ENCODE measurements at regions not wholly inside any gene's neighbourhood (a gene's known extent, or its start where the extent isn't known, plus 50 kb on each side); places are given as distances from the start of the nearest gene placed in this dataset.
A peak's percentile ranks its signal among the peaks of the same experiment; 100 is the strongest.

DNA sequence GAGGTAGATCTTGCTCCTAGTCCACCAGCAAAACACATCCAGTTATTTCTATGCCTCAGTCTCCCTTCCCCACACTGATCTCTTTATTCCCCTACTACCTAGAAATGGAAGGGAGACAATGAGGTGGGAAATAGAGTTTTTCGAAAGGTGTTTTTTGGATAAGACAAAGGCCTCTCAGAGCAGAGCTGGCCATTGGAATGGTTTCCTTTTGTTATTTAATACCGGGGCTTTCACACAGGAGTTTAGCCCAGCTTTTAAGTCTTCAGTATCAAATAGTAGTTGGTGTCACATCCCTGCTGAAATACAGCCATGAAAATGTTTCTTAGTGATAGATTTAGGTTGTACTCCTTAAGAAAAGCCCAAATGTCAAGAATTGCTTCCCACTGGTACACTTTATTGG, 65.4 kb upstream of the B3GAT1 start:
- ATAC-seq (replicated peaks in 1 of 2) (no peak), DNase-seq (no peak)
- Mint-ChIP-seq H3K9me3 (peaks cover 0 to 3% of the 10 kb centered on the region in 2 donors), H3K27me3 (ENCODE audit: low read depth) (peaks cover 51% of the 10 kb centered on the region), H3K27ac (no peak overlapping the region), H3K4me1 (ENCODE audit: low read depth) (no peaks in the 10 kb centered on the region), H3K4me3 (no peak overlapping the region), H3K36me3 (ENCODE audit: insufficient read depth in 2 of 2) (no peaks in the 10 kb centered on the region)

DNA sequence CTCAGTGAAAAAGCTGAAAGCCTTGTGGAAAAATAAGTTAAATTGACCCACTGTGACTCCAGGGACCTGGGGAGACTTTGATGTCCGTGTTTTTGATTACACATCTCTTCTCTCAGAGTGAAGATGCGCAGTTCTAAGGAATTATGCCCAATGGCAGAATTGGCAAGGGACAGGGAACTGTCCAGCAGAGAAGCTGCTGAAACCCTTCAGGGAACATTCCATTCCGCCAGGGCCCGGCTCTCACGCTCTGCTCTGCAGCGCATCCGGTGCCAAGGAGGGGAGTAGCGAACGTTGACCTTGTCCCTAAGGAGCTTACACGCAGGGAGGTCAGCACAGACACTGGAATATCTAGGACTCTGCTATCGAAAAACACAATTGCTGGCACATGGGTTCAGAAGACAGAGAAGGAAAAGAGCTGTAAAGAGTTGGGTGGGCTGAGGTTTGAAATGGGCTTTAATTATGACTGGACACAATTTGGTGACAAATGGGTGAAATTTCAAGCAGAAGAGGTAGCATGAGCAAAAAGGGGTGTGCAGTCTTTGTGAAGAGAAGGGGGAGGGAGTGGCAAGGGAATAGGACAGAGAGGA, 64.5 kb upstream of the B3GAT1 start:
- Mint-ChIP-seq H3K4me1 (ENCODE audit: low read depth) (no peaks in the 10 kb centered on the region), H3K27me3 (ENCODE audit: low read depth) (peaks cover 53% of the 10 kb centered on the region), H3K4me3 (no peak overlapping the region), H3K9me3 (peaks cover 0 to 3% of the 10 kb centered on the region in 2 donors), H3K36me3 (ENCODE audit: insufficient read depth in 2 of 2) (no peaks in the 10 kb centered on the region), H3K27ac (no peak overlapping the region)
- ATAC-seq (replicated peaks in 1 of 2) = no peak
- no peak for DNase-seq

DNA sequence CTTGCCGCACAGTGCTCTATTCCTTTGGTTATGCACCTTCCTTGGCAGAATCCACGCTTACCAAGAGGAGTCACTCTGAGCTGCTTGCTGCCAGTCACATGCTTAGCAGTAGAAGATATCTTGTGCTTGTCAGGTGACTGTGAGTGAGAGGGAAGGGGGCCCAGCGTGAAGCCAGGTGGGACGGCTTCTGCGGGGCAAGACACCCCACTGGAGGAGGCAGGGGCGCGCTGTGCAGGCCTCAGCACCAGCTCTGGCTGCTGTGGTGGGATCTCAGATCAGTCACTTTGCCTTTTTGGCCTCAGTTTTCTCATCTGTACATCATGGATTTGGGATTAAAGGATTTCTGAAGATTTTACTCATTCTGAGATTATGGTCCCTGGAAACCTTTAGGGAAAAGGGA, 63.9 kb upstream of the B3GAT1 start:
- Mint-ChIP-seq H3K4me1 (ENCODE audit: low read depth) (no peaks in the 10 kb centered on the region), H3K36me3 (ENCODE audit: insufficient read depth in 2 of 2) (no peaks in the 10 kb centered on the region), H3K27ac (no peak overlapping the region), H3K9me3 (peaks cover 0 to 3% of the 10 kb centered on the region in 2 donors), H3K4me3 (no peak overlapping the region), H3K27me3 (ENCODE audit: low read depth) (peaks cover 50% of the 10 kb centered on the region)
- DNase-seq = no peak
- ATAC-seq (replicated peaks in 1 of 2) = no peak

DNA sequence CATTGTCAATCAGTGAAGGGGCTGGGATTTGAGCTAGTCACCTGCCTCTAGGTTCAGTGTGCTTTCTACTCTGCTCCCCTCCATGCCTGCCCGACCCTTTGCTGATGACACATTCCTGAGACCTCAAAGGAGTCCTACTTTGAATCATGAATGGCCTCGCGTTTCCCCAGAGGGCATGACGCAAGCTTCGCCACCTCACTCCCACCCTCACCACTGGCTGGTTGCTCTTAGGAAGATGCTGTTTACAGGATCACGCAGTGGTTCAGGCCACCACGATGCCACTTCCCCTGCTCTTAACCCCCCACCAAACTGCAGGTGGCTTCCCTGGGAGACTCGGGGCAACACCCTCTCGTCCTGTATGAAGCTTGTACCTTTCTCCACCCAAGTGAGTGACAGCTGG, 62.9 kb upstream of the B3GAT1 start:
- H3K27me3 Mint-ChIP-seq (ENCODE audit: low read depth) = peaks cover 46% of the 10 kb centered on the region
- H3K36me3 Mint-ChIP-seq (ENCODE audit: insufficient read depth in 2 of 2) = no peaks in the 10 kb centered on the region
- DNase-seq (peak; percentile 26 to 40), ATAC-seq (replicated peaks in 1 of 2) (peak; percentile 84 to 85)
- no peak overlapping the region for H3K27ac Mint-ChIP-seq
- H3K4me1 Mint-ChIP-seq (ENCODE audit: low read depth) = no peaks in the 10 kb centered on the region
- H3K4me3 Mint-ChIP-seq = no peak overlapping the region
- peaks cover 0 to 3% of the 10 kb centered on the region in 2 donors for H3K9me3 Mint-ChIP-seq

DNA sequence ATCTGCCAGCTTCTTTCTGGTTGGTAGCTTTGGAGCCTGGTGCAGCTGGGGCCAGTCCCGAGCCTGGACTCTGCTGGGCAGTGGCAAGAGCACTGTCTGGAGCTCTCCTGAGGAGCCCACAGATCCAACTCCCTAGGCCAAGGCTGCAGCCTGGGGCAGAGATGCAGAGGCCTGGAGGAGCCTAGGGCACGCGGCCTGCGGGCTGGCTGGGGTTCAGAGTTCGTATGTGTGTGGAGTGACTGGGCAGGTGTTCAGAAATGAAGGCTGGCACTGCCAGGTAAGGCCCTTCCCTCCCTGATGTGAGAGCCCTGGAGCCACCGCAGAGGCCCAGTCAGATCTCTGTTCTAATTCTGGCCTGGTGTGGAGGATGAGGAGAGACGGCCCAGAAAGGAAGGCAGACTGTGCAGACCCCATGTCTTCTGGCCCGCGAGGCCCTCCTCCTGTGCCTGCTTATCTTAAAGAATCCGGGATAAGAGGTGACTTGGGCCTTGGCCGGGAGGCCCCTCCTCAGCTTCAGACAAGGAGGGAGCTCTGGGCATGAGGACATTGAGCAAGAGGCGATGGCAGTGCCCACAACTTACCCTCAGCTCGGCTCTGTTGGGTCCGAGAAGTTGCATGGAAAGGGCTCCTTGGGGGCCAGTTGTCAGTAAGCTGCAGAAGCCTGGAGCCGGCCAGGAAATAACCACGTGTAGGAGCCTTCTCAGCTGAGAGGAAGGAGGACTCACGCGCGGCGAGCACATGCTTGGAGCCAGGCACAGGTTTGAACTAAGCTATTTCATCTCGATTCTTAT, 62.2 kb upstream of the B3GAT1 start:
- Mint-ChIP-seq H3K27me3 (ENCODE audit: low read depth) (peaks cover 46% of the 10 kb centered on the region), H3K4me1 (ENCODE audit: low read depth) (no peaks in the 10 kb centered on the region), H3K27ac (no peak overlapping the region), H3K9me3 (peaks cover 0 to 3% of the 10 kb centered on the region in 2 donors), H3K36me3 (ENCODE audit: insufficient read depth in 2 of 2) (no peaks in the 10 kb centered on the region), H3K4me3 (no peak overlapping the region)
- no peak for ATAC-seq (replicated peaks in 1 of 2)
- no peak for DNase-seq

DNA sequence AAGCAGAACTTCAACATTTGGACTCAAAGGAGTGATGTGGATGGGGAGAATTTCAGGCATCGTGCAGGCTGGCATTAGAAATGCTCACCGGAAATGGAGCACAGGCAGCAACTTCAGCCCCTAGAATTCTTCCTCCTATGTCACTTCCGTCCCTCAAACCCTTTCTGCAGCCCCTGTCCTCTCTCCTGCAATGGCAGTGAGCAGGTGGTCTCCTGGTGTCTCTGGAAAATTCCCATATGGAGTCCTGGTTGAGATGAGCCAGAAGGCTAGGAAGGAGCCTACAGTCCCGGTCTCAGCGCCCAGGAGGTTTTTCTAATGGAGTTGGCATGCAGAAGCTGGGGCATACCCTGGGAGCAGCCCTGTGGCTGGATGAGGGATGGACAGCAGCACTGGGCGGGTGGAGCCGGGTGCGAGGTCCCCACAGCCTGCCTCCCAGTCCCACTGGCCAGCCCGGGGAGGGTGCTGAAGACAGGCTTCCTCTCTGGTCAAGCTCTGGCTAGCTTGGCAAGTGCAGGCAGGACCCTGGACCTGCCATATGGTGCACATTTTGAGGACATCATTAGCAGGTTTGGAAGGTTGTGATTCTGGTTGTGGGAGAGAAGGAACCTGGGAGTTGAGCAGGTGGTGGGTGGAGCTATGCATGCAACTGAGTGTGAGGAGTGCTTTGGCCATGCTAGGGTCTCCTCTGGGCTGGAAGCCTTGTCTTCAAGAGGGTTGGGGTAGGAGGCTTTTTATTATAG, 59.8 kb upstream of the B3GAT1 start:
- peaks cover 31% of the 10 kb centered on the region for H3K27me3 Mint-ChIP-seq (ENCODE audit: low read depth)
- no peak overlapping the region for H3K27ac Mint-ChIP-seq
- ATAC-seq (replicated peaks in 1 of 2) = no peak
- peaks cover 0 to 3% of the 10 kb centered on the region in 2 donors for H3K9me3 Mint-ChIP-seq
- no peak overlapping the region for H3K4me3 Mint-ChIP-seq
- no peaks in the 10 kb centered on the region for H3K4me1 Mint-ChIP-seq (ENCODE audit: low read depth)
- no peaks in the 10 kb centered on the region for H3K36me3 Mint-ChIP-seq (ENCODE audit: insufficient read depth in 2 of 2)
- DNase-seq = no peak

DNA sequence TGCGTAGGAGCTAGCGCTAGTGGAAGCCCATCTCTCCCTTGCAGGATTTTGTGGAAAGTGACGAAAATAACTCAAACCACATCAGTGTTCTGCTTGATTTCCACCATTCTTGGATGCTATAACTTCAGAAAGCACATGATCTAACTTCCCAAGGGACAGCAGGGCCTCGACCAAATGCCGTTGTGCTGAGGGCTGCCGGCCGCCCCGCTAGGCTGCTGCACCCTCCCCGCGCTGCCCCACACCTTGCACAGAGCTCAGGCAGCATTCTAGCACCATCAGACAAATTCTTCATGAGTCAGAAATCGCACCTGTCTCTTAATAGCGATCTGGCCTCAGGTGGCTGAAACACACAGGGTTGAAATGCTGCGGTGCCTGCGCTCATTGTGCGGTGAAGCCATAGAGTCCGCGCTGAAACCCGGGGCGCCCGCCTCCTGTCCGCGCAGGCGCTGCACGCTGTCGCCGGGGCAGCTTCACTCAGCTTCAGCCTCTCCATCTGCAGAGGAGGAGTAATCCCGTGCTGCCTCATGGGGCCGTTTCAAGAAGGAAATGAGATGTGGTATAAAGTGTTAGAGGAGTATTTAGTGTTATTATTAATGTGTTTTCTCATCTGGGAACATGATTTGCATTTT, 59.2 kb upstream of the B3GAT1 start:
- Mint-ChIP-seq H3K9me3 (no peaks in the 10 kb centered on the region), H3K36me3 (ENCODE audit: insufficient read depth in 2 of 2) (no peaks in the 10 kb centered on the region), H3K4me1 (ENCODE audit: low read depth) (no peaks in the 10 kb centered on the region), H3K4me3 (no peak overlapping the region), H3K27me3 (ENCODE audit: low read depth) (peaks cover 25% of the 10 kb centered on the region), H3K27ac (no peak overlapping the region)
- DNase-seq (no peak), ATAC-seq (replicated peaks in 1 of 2) (no peak)

DNA sequence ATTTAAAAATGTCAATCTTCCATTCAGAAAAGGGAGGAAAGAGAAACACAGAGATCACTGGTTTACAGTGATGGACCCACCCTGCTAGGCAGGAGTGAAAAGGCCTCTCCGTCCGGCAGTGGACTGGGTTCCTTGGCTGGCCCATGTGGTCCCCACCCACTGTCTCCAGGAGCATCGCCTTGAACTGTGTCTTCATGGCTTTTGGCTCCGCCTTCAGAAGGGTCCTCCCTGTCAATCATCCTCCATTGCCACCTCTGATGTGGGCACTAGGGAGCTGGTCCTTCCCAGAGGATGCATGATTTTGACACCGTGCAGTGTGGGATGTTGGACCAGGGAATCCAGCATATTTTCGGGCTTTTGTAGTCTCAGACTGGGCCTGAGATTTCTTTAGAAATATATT, 58.2 kb upstream of the B3GAT1 start:
- no peaks in the 10 kb centered on the region for H3K9me3 Mint-ChIP-seq
- no peaks in the 10 kb centered on the region for H3K4me1 Mint-ChIP-seq (ENCODE audit: low read depth)
- peaks cover 18% of the 10 kb centered on the region for H3K27me3 Mint-ChIP-seq (ENCODE audit: low read depth)
- H3K4me3 Mint-ChIP-seq = no peak overlapping the region
- no peaks in the 10 kb centered on the region for H3K36me3 Mint-ChIP-seq (ENCODE audit: insufficient read depth in 2 of 2)
- DNase-seq (no peak), ATAC-seq (replicated peaks in 1 of 2) (no peak)
- H3K27ac Mint-ChIP-seq = no peak overlapping the region

DNA sequence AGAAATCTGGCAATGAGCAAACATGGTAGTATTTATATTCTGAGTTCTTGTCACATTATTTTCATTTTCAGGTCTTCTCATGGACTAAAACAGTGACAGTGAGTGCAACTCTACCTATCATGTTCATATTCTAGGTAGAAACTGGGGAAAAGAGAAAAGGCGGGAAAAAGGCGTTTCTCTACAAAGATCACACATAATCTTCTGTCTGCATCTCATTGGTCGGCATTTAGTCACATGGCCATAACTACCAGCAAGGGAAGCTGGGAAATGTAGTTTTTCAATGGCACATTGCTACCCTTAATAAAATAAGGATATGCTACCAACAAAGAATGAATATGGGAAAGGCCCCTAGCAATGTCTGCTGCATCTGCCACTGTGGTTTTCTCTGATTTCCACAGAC, 57.6 kb upstream of the B3GAT1 start:
- DNase-seq (no peak), ATAC-seq (replicated peaks in 1 of 2) (no peak)
- Mint-ChIP-seq H3K9me3 (no peaks in the 10 kb centered on the region), H3K36me3 (ENCODE audit: insufficient read depth in 2 of 2) (no peaks in the 10 kb centered on the region), H3K4me3 (no peak overlapping the region), H3K4me1 (ENCODE audit: low read depth) (no peaks in the 10 kb centered on the region), H3K27ac (no peak overlapping the region), H3K27me3 (ENCODE audit: low read depth) (peaks cover 24% of the 10 kb centered on the region)

DNA sequence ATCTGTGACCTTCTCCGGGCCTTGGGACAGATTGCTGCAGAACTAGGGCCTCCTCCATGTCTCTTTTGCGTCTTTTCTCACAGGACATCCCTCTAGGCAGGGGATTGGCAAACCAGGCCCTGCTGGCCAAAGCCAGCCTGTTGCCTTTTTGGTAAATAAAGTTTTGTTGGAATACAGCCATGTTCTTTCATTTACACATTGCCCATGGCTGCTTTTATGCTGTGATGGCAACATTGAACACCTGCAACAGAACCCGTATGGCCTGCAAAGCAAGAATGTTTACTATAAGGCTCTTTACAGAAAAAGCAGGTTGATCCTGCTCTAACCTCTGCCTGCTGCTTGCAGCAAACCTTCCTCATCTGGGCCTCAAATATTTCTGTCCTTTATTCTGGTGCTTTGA, 56.8 kb upstream of the B3GAT1 start:
- H3K4me3 Mint-ChIP-seq = no peak overlapping the region
- no peaks in the 10 kb centered on the region for H3K36me3 Mint-ChIP-seq (ENCODE audit: insufficient read depth in 2 of 2)
- no peak for ATAC-seq (replicated peaks in 1 of 2)
- H3K27me3 Mint-ChIP-seq (ENCODE audit: low read depth) = peaks cover 28% of the 10 kb centered on the region
- H3K27ac Mint-ChIP-seq = no peak overlapping the region
- no peak for DNase-seq
- no peaks in the 10 kb centered on the region for H3K4me1 Mint-ChIP-seq (ENCODE audit: low read depth)
- H3K9me3 Mint-ChIP-seq = no peaks in the 10 kb centered on the region

DNA sequence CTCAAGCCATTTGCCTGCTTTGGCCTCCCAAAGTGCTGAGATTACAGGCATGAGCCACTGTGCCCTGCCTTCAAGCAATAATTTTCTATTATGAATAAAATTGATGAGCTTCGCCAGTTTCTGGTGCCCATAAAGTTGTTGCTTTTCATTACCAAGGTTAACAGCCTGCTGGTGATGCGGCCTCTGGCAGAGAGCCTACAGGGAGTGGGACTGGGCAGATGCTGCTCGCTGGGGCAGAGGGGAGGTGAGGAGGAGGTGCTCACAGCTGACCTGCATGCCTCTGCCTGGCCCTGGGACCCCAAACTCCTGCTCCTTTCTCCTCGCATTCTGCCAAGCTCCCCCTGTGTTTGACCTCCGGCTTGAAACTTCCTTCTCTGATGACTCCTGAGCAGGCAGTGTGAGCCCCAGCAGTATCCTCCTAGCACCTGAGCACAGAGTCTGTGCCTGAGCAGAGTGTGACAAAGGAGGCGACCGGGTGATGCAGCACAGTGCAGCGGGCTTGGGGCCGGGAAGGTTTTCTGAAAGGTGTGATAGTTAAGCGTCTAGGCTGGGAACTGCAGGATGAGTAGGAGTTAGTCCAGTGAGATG, 56.1 kb upstream of the B3GAT1 start:
- H3K27ac Mint-ChIP-seq = no peak overlapping the region
- H3K4me3 Mint-ChIP-seq = no peak overlapping the region
- H3K4me1 Mint-ChIP-seq (ENCODE audit: low read depth) = no peaks in the 10 kb centered on the region
- H3K9me3 Mint-ChIP-seq = no peaks in the 10 kb centered on the region
- ATAC-seq (replicated peaks in 1 of 2) (no peak), DNase-seq (no peak)
- no peaks in the 10 kb centered on the region for H3K36me3 Mint-ChIP-seq (ENCODE audit: insufficient read depth in 2 of 2)
- peaks cover 24% of the 10 kb centered on the region for H3K27me3 Mint-ChIP-seq (ENCODE audit: low read depth)

DNA sequence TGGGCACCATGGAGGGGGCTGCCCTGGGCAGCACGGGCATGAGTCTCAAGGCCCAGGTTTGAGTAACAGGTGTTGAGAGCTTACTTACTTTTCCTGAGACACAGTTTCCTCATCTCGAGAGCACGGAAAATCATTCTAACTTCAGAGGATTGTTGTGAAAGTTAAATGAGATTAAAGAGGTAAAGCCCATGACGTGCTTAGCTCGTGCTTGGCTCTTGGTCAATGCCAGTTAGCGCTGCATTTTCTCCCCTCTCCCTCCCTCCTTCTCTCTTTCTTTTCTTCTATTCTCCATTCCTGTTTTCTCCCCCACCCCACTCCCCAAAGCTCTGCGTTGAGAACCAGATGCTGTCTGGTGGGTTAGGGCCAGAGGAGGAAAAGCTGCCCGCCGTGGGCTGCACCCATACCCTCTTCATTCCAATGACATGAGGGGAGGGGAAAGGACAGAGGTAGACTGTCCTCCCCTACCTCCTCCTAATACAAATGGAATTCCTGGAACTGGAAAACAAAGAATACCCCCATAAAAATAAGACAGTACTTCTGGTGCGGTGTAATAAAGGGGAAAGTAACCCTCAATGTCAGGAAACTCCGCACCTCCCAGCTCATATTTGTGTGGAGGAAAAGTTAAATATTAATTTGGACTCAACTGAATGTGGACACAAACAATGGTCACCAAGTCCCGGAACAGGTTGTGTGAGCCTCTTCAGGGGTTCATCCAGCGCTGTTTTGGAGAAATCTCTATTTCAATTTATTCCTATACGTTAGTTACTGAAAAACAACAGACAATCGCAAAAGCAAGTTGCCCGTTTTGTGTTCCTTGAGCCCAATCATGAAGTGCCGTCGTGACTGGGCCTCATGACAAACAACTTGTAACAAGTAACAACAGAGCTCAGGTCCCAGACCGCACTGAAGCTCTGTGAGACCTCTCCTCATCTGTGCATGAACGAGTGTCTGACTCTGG, 54.8 kb upstream of the B3GAT1 start:
- Mint-ChIP-seq H3K27ac (no peak overlapping the region), H3K9me3 (peaks cover 0 to 1% of the 10 kb centered on the region in 2 donors), H3K4me1 (ENCODE audit: low read depth) (no peaks in the 10 kb centered on the region), H3K27me3 (ENCODE audit: low read depth) (peaks cover 22% of the 10 kb centered on the region), H3K4me3 (no peak overlapping the region), H3K36me3 (ENCODE audit: insufficient read depth in 2 of 2) (no peaks in the 10 kb centered on the region)
- no peak for DNase-seq
- no peak for ATAC-seq (replicated peaks in 1 of 2)

All from activated T-cell treated with anti-CD3 and anti-CD28 coated beads, Interleukin-2, amount 50 U/mL, for 72 hours (primary cell).